DND-41 (cell line): ENCODE measurements at regions not wholly inside any gene's neighbourhood (a gene's known extent, or its start where the extent isn't known, plus 50 kb on each side); places are given as distances from the start of the nearest gene placed in this dataset.

ENCODE experiments used
- CTCF ChIP-seq: IDR thresholded peaks from 2 replicates; pipeline ENCODE4 v1.5.1; 2012; ENCODE audit warnings: borderline replicate concordance, low read length, moderate library complexity, mild to moderate bottlenecking; ENCODE audit not compliant: poor library complexity, severe bottlenecking; ENCODE audit errors: extremely low read depth
- EZH2 ChIP-seq: IDR thresholded peaks from 3 replicates; pipeline ENCODE4 v1.6.1; 2012; ENCODE audit warnings: borderline replicate concordance, low read depth, mild to moderate bottlenecking, moderate library complexity, low read length, inconsistent platforms; ENCODE audit not compliant: severe bottlenecking

GRCh38 chrX:22366906-22367305, 94.2 kb downstream of the CBLL2 start:
- no peak for TF ChIP-seq CTCF
- TF ChIP-seq EZH2: no peak
